SK-N-MC (cell line): ENCODE measurements at regions not wholly inside any gene's neighbourhood (a gene's known extent, or its start where the extent isn't known, plus 50 kb on each side); places are given as distances from the start of the nearest gene placed in this dataset.

Experiments
- EZH2 ChIP-seq: fragments of 200-600 bp; sonication (generic); IDR thresholded peaks from one replicate; pipeline ENCODE4 v1.6.1; 2017; ENCODE audit warnings: antibody characterized with exemption
- FOXP2 ChIP-seq: optimal IDR thresholded peaks from 2 replicates; pipeline ENCODE3; 2011; ENCODE audit warnings: mild to moderate bottlenecking, moderate library complexity; ENCODE audit not compliant: insufficient read depth; ENCODE audit errors: extremely low read length, control extremely low read depth
- POLR2AphosphoS5 ChIP-seq: IDR thresholded peaks from 2 replicates; pipeline ENCODE4 v1.6.1; 2012; ENCODE audit warnings: mild to moderate bottlenecking, low read depth, low read length, borderline replicate concordance

DNA sequence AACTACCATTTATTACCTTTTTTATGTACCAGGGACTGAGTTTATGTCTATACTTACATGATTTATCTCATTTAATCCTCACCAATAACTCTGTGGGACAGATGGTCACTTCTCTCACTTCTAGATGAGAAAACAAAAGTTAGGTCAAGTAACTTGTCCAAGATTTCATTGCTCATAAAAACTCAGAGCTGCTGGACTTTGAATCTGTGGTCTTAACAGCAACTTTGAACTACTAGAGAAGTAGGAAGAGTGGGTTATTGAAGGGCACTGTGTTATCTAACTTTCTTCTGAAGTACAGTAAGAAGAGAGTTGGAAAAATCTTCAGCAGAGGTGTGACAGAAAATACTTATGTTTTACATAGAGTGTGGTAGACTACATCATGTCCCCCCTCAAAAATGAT is 214.2 kb upstream of the BMPER start:
- TF ChIP-seq POLR2AphosphoS5 (no peak), EZH2 (no peak), FOXP2 (no peak)
